Activated naive CD4-positive, alpha-beta T cell treated with anti-CD3 and anti-CD28 coated beads, Interleukin-2, amount 10 ng/mL, durations not matched to agents 7 days and 5 days (primary cell): ENCODE measurements at regions not wholly inside any gene's neighbourhood (a gene's known extent, or its start where the extent isn't known, plus 50 kb on each side); places are given as distances from the start of the nearest gene placed in this dataset.

Experiments
- CTCF ChIA-PET: fragments of 350-600 bp; sonication (Branson Sonifier 250); formaldehyde crosslinking; loops from one replicate; lab custom pipeline; 2021; ENCODE audit warnings: antibody characterized with exemption; lab: Charles Lee
- DNase-seq: peaks from one replicate; pipeline ENCODE4 v3.0.0-alpha.2; 2020
- H3K27ac Mint-ChIP-seq: one replicate; pipeline ENCODE4 v1.8.0; 2021; ENCODE audit warnings: mild to moderate bottlenecking, moderate library complexity, mixed read lengths
- H3K27me3 Mint-ChIP-seq: one replicate; pipeline ENCODE4 v1.8.0; 2021; ENCODE audit warnings: mild to moderate bottlenecking, mixed read lengths
- H3K36me3 Mint-ChIP-seq: one replicate; pipeline ENCODE4 v1.8.0; 2021; ENCODE audit warnings: mixed read lengths
- H3K4me1 Mint-ChIP-seq: one replicate; pipeline ENCODE4 v1.8.0; 2021; ENCODE audit warnings: mixed read lengths
- H3K4me3 Mint-ChIP-seq: one replicate; pipeline ENCODE4 v1.8.0; 2021; ENCODE audit warnings: mild to moderate bottlenecking, moderate library complexity, mixed read lengths
- H3K9me3 Mint-ChIP-seq: one replicate; pipeline ENCODE4 v1.8.0; 2021; ENCODE audit warnings: mixed read lengths

GRCh38 chr1:29655945-29656850 is 419.9 kb downstream of the PTPRU start:
- Mint-ChIP-seq H3K27ac (no peak overlapping the region), H3K4me1 (no peaks in the 10 kb centered on the region), H3K4me3 (no peak overlapping the region), H3K27me3 (no peaks in the 10 kb centered on the region), H3K9me3 (no peaks in the 10 kb centered on the region), H3K36me3 (no peaks in the 10 kb centered on the region)
- DNase-seq = no peak
- CTCF ChIA-PET = no interaction called here

- Mint-ChIP-seq H3K36me3 (no peaks in the 10 kb centered on the region), H3K27me3 (no peaks in the 10 kb centered on the region), H3K9me3 (no peaks in the 10 kb centered on the region), H3K4me1 (no peaks in the 10 kb centered on the region), H3K27ac (no peak overlapping the region), H3K4me3 (no peak overlapping the region)
- CTCF ChIA-PET = no interaction called here
- DNase-seq = no peak
Observed at GRCh38 chr1:29655145-29655544, 418.8 kb downstream of the PTPRU start.

- H3K4me3 Mint-ChIP-seq = no peak overlapping the region
- no peaks in the 10 kb centered on the region for H3K27me3 Mint-ChIP-seq
- no peaks in the 10 kb centered on the region for H3K4me1 Mint-ChIP-seq
- CTCF ChIA-PET = no interaction called here
- no peak overlapping the region for H3K27ac Mint-ChIP-seq
- no peaks in the 10 kb centered on the region for H3K9me3 Mint-ChIP-seq
- no peaks in the 10 kb centered on the region for H3K36me3 Mint-ChIP-seq
- no peak for DNase-seq
Observed at GRCh38 chr1:29653886-29654450, 417.6 kb downstream of the PTPRU start.

GRCh38 chr1:29653034-29653810 is 416.9 kb downstream of the PTPRU start:
- no peaks in the 10 kb centered on the region for H3K36me3 Mint-ChIP-seq
- no peak overlapping the region for H3K27ac Mint-ChIP-seq
- no peak overlapping the region for H3K4me3 Mint-ChIP-seq
- H3K27me3 Mint-ChIP-seq = peaks cover under 1% of the 10 kb centered on the region
- CTCF ChIA-PET = no interaction called here
- no peaks in the 10 kb centered on the region for H3K9me3 Mint-ChIP-seq
- DNase-seq = no peak
- no peaks in the 10 kb centered on the region for H3K4me1 Mint-ChIP-seq

- H3K27me3 Mint-ChIP-seq = peaks cover 3% of the 10 kb centered on the region
- CTCF ChIA-PET = no interaction called here
- H3K4me1 Mint-ChIP-seq = no peaks in the 10 kb centered on the region
- no peaks in the 10 kb centered on the region for H3K9me3 Mint-ChIP-seq
- no peak for DNase-seq
- H3K4me3 Mint-ChIP-seq = no peak overlapping the region
- H3K36me3 Mint-ChIP-seq = no peaks in the 10 kb centered on the region
- no peak overlapping the region for H3K27ac Mint-ChIP-seq
Observed at GRCh38 chr1:29651684-29652665, 415.7 kb downstream of the PTPRU start.

- Mint-ChIP-seq H3K27ac (no peak overlapping the region), H3K9me3 (no peaks in the 10 kb centered on the region), H3K36me3 (no peaks in the 10 kb centered on the region), H3K27me3 (peaks cover 3% of the 10 kb centered on the region), H3K4me3 (no peak overlapping the region), H3K4me1 (no peaks in the 10 kb centered on the region)
- CTCF ChIA-PET = no interaction called here
- DNase-seq = no peak
Observed at GRCh38 chr1:29651246-29651645, 414.9 kb downstream of the PTPRU start.

GRCh38 chr1:29650476-29650875 is 414.2 kb downstream of the PTPRU start:
- Mint-ChIP-seq H3K36me3 (no peaks in the 10 kb centered on the region), H3K27ac (no peak overlapping the region), H3K27me3 (peaks cover 4% of the 10 kb centered on the region), H3K4me3 (no peak overlapping the region), H3K4me1 (no peaks in the 10 kb centered on the region), H3K9me3 (no peaks in the 10 kb centered on the region)
- CTCF ChIA-PET = no interaction called here
- no peak for DNase-seq

GRCh38 chr1:29650041-29650400 is 413.7 kb downstream of the PTPRU start:
- CTCF ChIA-PET = no interaction called here
- no peak for DNase-seq
- peaks cover 9% of the 10 kb centered on the region for H3K27me3 Mint-ChIP-seq
- no peak overlapping the region for H3K4me3 Mint-ChIP-seq
- no peak overlapping the region for H3K27ac Mint-ChIP-seq
- no peaks in the 10 kb centered on the region for H3K4me1 Mint-ChIP-seq
- H3K36me3 Mint-ChIP-seq = no peaks in the 10 kb centered on the region
- no peaks in the 10 kb centered on the region for H3K9me3 Mint-ChIP-seq

GRCh38 chr1:29649189-29650040 is 413.1 kb downstream of the PTPRU start:
- Mint-ChIP-seq H3K36me3 (no peaks in the 10 kb centered on the region), H3K9me3 (no peaks in the 10 kb centered on the region), H3K27me3 (peaks cover 10% of the 10 kb centered on the region), H3K27ac (no peak overlapping the region), H3K4me1 (no peaks in the 10 kb centered on the region), H3K4me3 (no peak overlapping the region)
- CTCF ChIA-PET = no interaction called here
- DNase-seq = no peak

GRCh38 chr1:29648798-29649188 is 412.5 kb downstream of the PTPRU start:
- H3K4me1 Mint-ChIP-seq = no peaks in the 10 kb centered on the region
- H3K36me3 Mint-ChIP-seq = no peaks in the 10 kb centered on the region
- peaks cover 10% of the 10 kb centered on the region for H3K27me3 Mint-ChIP-seq
- no peaks in the 10 kb centered on the region for H3K9me3 Mint-ChIP-seq
- no peak overlapping the region for H3K4me3 Mint-ChIP-seq
- DNase-seq = no peak
- H3K27ac Mint-ChIP-seq = no peak overlapping the region
- CTCF ChIA-PET = no interaction called here

GRCh38 chr1:29648026-29648425 is 411.7 kb downstream of the PTPRU start:
- H3K9me3 Mint-ChIP-seq = no peaks in the 10 kb centered on the region
- H3K4me1 Mint-ChIP-seq = no peaks in the 10 kb centered on the region
- peak overlapping the region; percentile 47 for H3K27ac Mint-ChIP-seq
- peaks cover 10% of the 10 kb centered on the region for H3K27me3 Mint-ChIP-seq
- DNase-seq = no peak
- no peaks in the 10 kb centered on the region for H3K36me3 Mint-ChIP-seq
- CTCF ChIA-PET = no interaction called here
- H3K4me3 Mint-ChIP-seq = no peak overlapping the region

GRCh38 chr1:29647581-29647980 is 411.3 kb downstream of the PTPRU start:
- peaks cover 10% of the 10 kb centered on the region for H3K27me3 Mint-ChIP-seq
- H3K4me1 Mint-ChIP-seq = no peaks in the 10 kb centered on the region
- H3K36me3 Mint-ChIP-seq = no peaks in the 10 kb centered on the region
- no peak overlapping the region for H3K4me3 Mint-ChIP-seq
- CTCF ChIA-PET = no interaction called here
- DNase-seq = no peak
- H3K9me3 Mint-ChIP-seq = no peaks in the 10 kb centered on the region
- no peak overlapping the region for H3K27ac Mint-ChIP-seq

GRCh38 chr1:29646161-29646775 is 409.9 kb downstream of the PTPRU start:
- Mint-ChIP-seq H3K36me3 (no peaks in the 10 kb centered on the region), H3K4me3 (no peak overlapping the region), H3K4me1 (no peaks in the 10 kb centered on the region), H3K27ac (no peak overlapping the region), H3K9me3 (no peaks in the 10 kb centered on the region), H3K27me3 (peaks cover 10% of the 10 kb centered on the region)
- CTCF ChIA-PET = no interaction called here
- DNase-seq = no peak
